ENCODE measurements at regions not wholly inside any gene's neighbourhood (a gene's known extent, or its start where the extent isn't known, plus 50 kb on each side); places are given as distances from the start of the nearest gene placed in this dataset.

DNA sequence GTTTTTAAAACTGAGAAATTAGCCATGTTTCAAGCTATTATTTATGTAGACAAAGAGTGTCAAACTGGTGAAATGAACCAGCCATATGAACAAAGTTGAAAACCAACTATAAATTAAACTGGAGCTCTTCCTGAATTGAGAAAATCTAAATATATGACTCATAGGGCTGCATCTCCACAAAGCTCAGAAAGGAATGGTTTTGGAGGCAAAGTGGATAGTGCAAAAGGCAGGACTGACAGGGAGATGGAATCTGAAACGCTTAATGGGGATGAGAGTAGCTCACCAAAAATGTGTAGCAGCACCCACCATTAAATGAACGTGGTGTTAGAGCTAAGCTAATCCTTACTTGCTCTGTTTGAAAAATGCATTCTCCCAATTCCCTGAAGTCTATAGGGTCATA, 1066.0 kb downstream of the AGBL1 start:
- Histone ChIP-seq H3K4me3 (replicated peaks; ENCODE audit: insufficient read depth, low read length) (no peak overlapping the region), H3K27me3 (ENCODE audit: insufficient read depth, poor library complexity, severe bottlenecking) (no peaks in the 10 kb centered on the region), H3K27ac (replicated peaks) (no peak overlapping the region)
- DNase-seq (ENCODE audit: low read depth in 1 of 2, low spot score in 1 of 2): no peak
- TF ChIP-seq SPI1 (IDR thresholded peaks at IDR 0.05; ENCODE audit: borderline replicate concordance, low read depth): no peak
- TF ChIP-seq POLR2AphosphoS5 (IDR thresholded peaks at IDR 0.05; ENCODE audit: low read depth): no peak
- no peak for TF ChIP-seq GABPA (IDR thresholded peaks at IDR 0.05; ENCODE audit: low read depth)
- TF ChIP-seq, protein P1, sequence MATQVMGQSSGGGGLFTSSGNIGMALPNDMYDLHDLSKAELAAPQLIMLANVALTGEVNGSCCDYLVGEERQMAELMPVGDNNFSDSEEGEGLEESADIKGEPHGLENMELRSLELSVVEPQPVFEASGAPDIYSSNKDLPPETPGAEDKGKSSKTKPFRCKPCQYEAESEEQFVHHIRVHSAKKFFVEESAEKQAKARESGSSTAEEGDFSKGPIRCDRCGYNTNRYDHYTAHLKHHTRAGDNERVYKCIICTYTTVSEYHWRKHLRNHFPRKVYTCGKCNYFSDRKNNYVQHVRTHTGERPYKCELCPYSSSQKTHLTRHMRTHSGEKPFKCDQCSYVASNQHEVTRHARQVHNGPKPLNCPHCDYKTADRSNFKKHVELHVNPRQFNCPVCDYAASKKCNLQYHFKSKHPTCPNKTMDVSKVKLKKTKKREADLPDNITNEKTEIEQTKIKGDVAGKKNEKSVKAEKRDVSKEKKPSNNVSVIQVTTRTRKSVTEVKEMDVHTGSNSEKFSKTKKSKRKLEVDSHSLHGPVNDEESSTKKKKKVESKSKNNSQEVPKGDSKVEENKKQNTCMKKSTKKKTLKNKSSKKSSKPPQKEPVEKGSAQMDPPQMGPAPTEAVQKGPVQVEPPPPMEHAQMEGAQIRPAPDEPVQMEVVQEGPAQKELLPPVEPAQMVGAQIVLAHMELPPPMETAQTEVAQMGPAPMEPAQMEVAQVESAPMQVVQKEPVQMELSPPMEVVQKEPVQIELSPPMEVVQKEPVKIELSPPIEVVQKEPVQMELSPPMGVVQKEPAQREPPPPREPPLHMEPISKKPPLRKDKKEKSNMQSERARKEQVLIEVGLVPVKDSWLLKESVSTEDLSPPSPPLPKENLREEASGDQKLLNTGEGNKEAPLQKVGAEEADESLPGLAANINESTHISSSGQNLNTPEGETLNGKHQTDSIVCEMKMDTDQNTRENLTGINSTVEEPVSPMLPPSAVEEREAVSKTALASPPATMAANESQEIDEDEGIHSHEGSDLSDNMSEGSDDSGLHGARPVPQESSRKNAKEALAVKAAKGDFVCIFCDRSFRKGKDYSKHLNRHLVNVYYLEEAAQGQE (IDR thresholded peaks at IDR 0.05; ENCODE audit: insufficient replicate concordance, low read depth): no peak
- TF ChIP-seq, protein P2, sequence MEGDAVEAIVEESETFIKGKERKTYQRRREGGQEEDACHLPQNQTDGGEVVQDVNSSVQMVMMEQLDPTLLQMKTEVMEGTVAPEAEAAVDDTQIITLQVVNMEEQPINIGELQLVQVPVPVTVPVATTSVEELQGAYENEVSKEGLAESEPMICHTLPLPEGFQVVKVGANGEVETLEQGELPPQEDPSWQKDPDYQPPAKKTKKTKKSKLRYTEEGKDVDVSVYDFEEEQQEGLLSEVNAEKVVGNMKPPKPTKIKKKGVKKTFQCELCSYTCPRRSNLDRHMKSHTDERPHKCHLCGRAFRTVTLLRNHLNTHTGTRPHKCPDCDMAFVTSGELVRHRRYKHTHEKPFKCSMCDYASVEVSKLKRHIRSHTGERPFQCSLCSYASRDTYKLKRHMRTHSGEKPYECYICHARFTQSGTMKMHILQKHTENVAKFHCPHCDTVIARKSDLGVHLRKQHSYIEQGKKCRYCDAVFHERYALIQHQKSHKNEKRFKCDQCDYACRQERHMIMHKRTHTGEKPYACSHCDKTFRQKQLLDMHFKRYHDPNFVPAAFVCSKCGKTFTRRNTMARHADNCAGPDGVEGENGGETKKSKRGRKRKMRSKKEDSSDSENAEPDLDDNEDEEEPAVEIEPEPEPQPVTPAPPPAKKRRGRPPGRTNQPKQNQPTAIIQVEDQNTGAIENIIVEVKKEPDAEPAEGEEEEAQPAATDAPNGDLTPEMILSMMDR (IDR thresholded peaks at IDR 0.05; ENCODE audit: insufficient read depth, low read length): no peak

DNA sequence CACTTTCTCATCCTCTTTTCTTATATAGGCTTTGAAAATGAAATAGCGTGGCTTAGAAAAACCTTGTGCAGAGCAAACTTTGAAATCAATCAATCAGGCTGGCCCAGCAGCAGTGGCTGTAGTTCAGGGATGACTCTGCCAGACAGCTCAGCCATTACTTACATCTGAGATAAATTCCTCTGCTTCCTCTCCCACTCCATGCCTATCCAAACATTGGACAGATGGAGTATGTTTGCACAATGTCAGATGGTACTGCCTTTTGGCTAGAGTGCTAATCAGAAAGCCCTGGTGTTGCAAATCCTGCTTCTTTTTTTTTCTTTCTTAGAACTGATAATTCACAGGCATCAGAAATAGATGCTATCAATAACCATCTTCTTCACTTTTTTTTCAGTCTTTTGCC, 1065.1 kb downstream of the AGBL1 start:
- Histone ChIP-seq H3K4me3 (replicated peaks; ENCODE audit: insufficient read depth, low read length) (no peak overlapping the region), H3K27me3 (ENCODE audit: insufficient read depth, poor library complexity, severe bottlenecking) (no peaks in the 10 kb centered on the region), H3K27ac (replicated peaks) (no peak overlapping the region)
- DNase-seq (ENCODE audit: low read depth in 1 of 2, low spot score in 1 of 2): no peak
- TF ChIP-seq, protein P1 (IDR thresholded peaks at IDR 0.05; ENCODE audit: insufficient replicate concordance, low read depth): no peak
- TF ChIP-seq SPI1 (IDR thresholded peaks at IDR 0.05; ENCODE audit: borderline replicate concordance, low read depth): no peak
- TF ChIP-seq GABPA (IDR thresholded peaks at IDR 0.05; ENCODE audit: low read depth): no peak

DNA sequence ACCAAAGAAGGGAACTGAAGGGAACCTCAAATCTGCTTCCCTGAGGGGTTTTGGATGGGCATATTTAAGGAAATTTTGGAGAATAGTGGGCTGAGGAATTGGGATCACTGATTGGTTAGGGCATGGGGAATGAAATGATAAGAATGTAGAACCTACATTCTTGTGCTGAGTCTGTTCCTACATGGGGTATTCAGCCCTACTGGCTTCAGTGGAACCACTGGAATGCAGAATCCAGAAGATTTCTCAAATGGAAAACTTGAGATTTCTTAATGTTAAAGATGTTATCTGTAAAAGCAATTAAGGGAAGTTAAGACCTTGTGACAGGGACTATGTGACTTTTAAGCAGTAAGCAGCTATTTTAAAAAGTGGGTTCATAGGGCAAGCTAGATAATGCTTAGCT, 1062.4 kb downstream of the AGBL1 start:
- Histone ChIP-seq H3K27me3 (ENCODE audit: insufficient read depth, poor library complexity, severe bottlenecking) (no peaks in the 10 kb centered on the region), H3K4me3 (replicated peaks; ENCODE audit: insufficient read depth, low read length) (no peak overlapping the region), H3K27ac (replicated peaks) (no peak overlapping the region)
- DNase-seq (ENCODE audit: low read depth in 1 of 2, low spot score in 1 of 2): no peak
- TF ChIP-seq SPI1 (IDR thresholded peaks at IDR 0.05; ENCODE audit: borderline replicate concordance, low read depth) (no peak), GABPA (IDR thresholded peaks at IDR 0.05; ENCODE audit: low read depth) (no peak), POLR2AphosphoS5 (IDR thresholded peaks at IDR 0.05; ENCODE audit: low read depth) (no peak)
- TF ChIP-seq, protein P1 (IDR thresholded peaks at IDR 0.05; ENCODE audit: insufficient replicate concordance, low read depth): no peak
- TF ChIP-seq, protein P2 (IDR thresholded peaks at IDR 0.05; ENCODE audit: insufficient read depth, low read length): no peak

All from HL-60 (cell line).